Right ventricle myocardium inferior (tissue), 1 donor: ENCODE measurements at regions not wholly inside any gene's neighbourhood (a gene's known extent, or its start where the extent isn't known, plus 50 kb on each side); places are given as distances from the start of the nearest gene placed in this dataset.

Experiments
- ATAC-seq: fragments of 200-7000 bp; cut with Tn5 transposase; one replicate; pipeline ENCODE4 v1.9.1; 2020; ENCODE audit warnings: mild to moderate bottlenecking, moderate library complexity
- DNase-seq: peaks from one replicate; pipeline ENCODE4 v3.0.0; 2021; ENCODE audit errors: missing footprints
- intact Hi-C: fragments of 100-400 bp; cut with DNase I; formaldehyde crosslinking; loops from one replicate; pipeline ENCODE4 v1.11.0; 2022
- donor health status: DM: no; HTN: yes; CAD: no; lungs with severe emphysema.

DNA sequence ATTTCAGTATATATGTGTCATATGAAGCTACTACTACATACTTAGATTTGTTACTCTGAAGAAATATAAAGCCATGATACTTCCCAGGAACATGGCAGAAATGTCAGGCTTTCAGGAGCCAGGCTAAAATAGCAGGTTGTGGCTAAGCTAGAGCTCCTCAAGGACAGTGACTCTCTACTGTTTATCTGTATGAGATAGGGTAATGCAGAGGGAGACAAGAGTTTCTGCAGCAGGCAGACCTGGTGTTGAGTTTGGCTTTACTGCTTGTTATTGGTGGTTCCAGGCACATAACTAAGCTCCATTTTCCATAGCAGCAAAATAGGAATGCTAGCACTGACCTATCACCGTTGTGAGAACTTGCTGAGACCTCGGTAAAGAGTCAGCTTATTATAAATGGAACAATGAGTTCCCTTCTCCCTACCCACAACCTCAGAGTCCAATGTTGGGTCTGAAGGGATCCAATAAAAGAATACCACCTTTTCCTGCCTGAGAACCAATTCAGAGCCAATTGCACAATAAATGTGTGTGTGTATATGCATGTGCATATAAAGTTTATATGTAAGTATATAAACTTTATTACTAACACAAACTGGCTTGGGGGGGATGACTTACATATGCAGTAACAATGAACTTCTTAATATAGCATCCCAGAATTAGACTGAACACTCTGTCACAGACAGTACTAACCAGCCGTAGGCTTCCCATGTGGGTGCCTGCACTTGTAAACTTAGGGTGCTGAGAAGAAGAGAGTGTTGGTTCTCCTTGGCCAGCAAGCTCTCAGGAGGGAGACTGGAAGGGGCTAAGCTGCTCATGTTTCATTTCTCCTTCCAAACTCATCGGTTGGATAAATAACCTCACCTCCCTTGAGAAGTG lies 51.9 kb upstream of the PAQR3 start:
- ATAC-seq (peak; percentile 59), DNase-seq (no peak)
- intact Hi-C loops, result no loop called here

DNA sequence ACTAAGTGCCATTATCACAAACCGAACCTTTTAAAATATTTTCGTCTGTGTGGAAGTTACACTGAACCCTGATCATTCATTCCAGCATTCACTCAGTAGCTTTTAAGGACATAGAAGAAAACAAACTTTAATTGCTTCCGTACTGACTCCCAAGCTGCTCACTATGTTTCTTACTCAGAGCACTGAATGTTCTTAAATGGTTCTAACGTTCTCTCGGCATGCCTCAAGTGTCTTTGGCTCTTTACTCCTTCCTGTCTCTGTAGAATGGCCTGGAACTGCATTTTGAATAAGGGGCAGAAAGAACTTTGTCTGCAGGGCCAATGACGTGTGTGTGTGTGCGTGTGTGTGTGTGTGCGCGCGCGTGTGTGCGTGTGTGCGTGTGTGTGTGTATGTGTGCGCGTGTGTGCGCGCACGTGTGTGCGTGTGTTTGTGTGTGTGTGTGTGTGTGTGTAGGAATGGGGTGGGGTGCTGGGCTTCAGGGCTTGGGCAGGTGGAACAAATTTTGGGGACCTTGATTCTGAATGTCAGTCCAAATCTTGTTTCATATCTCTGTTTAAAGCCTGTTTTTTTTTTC lies 50.5 kb upstream of the PAQR3 start:
- intact Hi-C loops, result no loop called here
- ATAC-seq (no peak), DNase-seq (no peak)
